ENCODE measurements at regions not wholly inside any gene's neighbourhood (a gene's known extent, or its start where the extent isn't known, plus 50 kb on each side); places are given as distances from the start of the nearest gene placed in this dataset.
"Not testable (repeated sequence)": the region's sequence is repeated elsewhere in the genome, so short reads cannot be mapped to it uniquely, and the experiment has no call there.

DNA sequence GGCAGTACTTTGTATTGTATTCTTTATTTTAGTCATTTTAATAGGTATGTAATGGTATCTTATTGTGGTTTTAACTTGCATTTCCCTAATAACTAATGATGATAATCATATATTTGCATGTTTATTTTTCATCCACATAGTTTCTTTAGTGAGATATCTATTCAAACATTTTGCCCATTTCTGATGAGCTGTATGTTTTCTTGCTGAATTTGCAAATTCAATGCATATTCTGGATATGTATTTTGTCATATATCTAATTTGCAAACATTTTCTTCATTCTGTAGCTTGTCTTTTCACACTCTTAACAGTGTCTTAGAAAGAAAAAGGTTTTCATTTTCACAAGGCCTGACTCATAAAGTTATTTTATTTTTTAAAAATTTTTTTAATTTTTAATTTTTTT, 372.1 kb downstream of the ZNF674 start:
- TF ChIP-seq CTCF (IDR thresholded peaks at IDR 0.05) = no peak
- H3K4me1 ChIP-seq = no peaks in the 10 kb centered on the region
- no peak overlapping the region for H3K4me3 ChIP-seq
- H3K27me3 ChIP-seq = no peaks in the 10 kb centered on the region
- H3K36me3 ChIP-seq = no peaks in the 10 kb centered on the region
- no peak for DNase-seq (ENCODE audit: low spot score)
- H3K27ac ChIP-seq = no peak overlapping the region
- peaks cover 0 to 7% of the 10 kb centered on the region in 2 donors for H3K9me3 ChIP-seq

- not testable (repeated sequence) for H3K9me3 ChIP-seq; H3K27me3 ChIP-seq; H3K4me3 ChIP-seq; H3K27ac ChIP-seq; H3K4me1 ChIP-seq; H3K36me3 ChIP-seq; DNase-seq (ENCODE audit: low spot score)
Measured at GRCh38 chrX:46171457-46171856, 373.8 kb downstream of the ZNF674 start.

DNA sequence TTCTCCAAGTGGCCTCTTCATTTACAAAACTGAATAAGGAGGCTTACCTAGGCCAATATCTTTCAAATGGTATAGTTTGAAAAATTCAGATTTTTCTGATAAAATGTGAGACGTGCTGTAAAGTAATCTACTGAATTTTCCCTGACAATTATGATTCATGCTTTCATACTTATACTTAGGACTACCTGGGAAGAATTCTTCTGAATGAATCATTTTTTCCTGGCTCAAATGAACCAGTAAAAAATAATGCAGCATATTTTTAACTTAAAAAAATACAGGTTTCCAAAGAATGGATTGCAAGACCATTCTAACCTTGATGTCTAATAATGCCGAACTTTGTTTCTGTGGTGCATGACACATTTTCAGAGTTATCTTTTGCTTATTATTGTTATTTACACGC, 375.4 kb downstream of the ZNF674 start:
- H3K4me1 ChIP-seq = no peaks in the 10 kb centered on the region
- H3K27ac ChIP-seq = no peak overlapping the region
- TF ChIP-seq CTCF (IDR thresholded peaks at IDR 0.05) = no peak
- no peak for DNase-seq (ENCODE audit: low spot score)
- H3K4me3 ChIP-seq = no peak overlapping the region
- H3K9me3 ChIP-seq = peaks cover 0 to 7% of the 10 kb centered on the region in 2 donors
- no peaks in the 10 kb centered on the region for H3K27me3 ChIP-seq
- no peaks in the 10 kb centered on the region for H3K36me3 ChIP-seq

DNA sequence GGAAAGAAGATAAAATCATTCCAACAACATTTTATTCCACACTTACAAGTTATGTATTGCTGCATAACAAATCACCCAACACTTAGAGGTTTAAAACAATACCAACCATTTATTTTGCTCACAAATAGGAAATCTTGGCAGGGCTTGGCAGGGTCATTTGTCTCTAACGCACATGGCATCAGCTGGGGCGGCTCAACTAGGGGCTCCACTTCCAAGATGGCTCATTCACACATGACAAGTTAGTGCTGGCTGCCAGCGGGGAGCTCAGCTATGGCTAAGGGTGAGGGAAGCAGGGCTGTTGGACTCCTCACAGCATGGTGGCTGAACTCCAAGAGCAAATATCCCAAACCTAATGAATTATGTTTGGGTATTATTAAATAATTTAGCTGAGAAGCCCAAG, 377.0 kb downstream of the ZNF674 start:
- Histone ChIP-seq H3K27ac (no peak overlapping the region), H3K4me3 (no peak overlapping the region), H3K27me3 (no peaks in the 10 kb centered on the region), H3K36me3 (no peaks in the 10 kb centered on the region), H3K9me3 (no peaks in the 10 kb centered on the region), H3K4me1 (no peaks in the 10 kb centered on the region)
- no peak for DNase-seq (ENCODE audit: low spot score)
- no peak for TF ChIP-seq CTCF (IDR thresholded peaks at IDR 0.05)

- H3K27me3 ChIP-seq = no peaks in the 10 kb centered on the region
- DNase-seq (ENCODE audit: low spot score) = no peak
- no peaks in the 10 kb centered on the region for H3K36me3 ChIP-seq
- no peak overlapping the region for H3K4me3 ChIP-seq
- H3K9me3 ChIP-seq = no peaks in the 10 kb centered on the region
- TF ChIP-seq CTCF (IDR thresholded peaks at IDR 0.05) = no peak
- no peaks in the 10 kb centered on the region for H3K4me1 ChIP-seq
- H3K27ac ChIP-seq = no peak overlapping the region
Measured at GRCh38 chrX:46165866-46166265, 379.4 kb downstream of the ZNF674 start.

GRCh38 chrX:46165411-46165810, 379.8 kb downstream of the ZNF674 start:
- H3K4me1 ChIP-seq = no peaks in the 10 kb centered on the region
- no peak overlapping the region for H3K4me3 ChIP-seq
- H3K36me3 ChIP-seq = no peaks in the 10 kb centered on the region
- H3K27me3 ChIP-seq = no peaks in the 10 kb centered on the region
- TF ChIP-seq CTCF (IDR thresholded peaks at IDR 0.05) = no peak
- DNase-seq (ENCODE audit: low spot score) = no peak
- no peaks in the 10 kb centered on the region for H3K9me3 ChIP-seq
- no peak overlapping the region for H3K27ac ChIP-seq

Measured in right atrium auricular region (tissue), 2 donors.